Posterior cingulate gyrus (tissue), 11 donors: ENCODE measurements at regions not wholly inside any gene's neighbourhood (a gene's known extent, or its start where the extent isn't known, plus 50 kb on each side); places are given as distances from the start of the nearest gene placed in this dataset.
"Not testable (repeated sequence)": the region's sequence is repeated elsewhere in the genome, so short reads cannot be mapped to it uniquely, and the experiment has no call there.

Experiments
- DNase-seq, 10 donors: peaks; one replicate each; pipeline versions ENCODE4 v3.0.0 to v3.0.0-alpha.2; 2020 to 2021; ENCODE audit warnings: mixed read lengths in 3 of 10
- intact Hi-C: fragments of 100-400 bp; cut with DNase I; formaldehyde crosslinking; loops from one replicate; pipeline ENCODE4 v1.15.1; 2023

DNA sequence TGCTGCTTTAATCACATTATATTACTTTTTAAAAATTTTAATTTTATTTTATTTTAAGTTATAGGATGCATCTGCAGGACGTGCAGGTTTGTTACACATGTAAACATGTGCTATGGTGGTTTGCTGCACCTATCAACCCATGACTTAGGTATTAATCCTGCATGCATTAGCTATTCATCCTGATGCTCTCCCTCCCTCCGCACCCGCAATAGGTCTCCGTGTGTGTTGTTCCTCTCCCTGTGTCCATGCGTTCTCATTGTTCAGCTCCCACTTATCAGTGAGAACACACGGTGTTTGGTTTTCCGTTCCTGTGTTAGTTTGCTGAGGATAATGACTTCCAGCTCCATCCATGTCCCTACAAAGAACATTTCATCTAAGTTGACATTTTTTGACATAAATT, 283.2 kb downstream of the CYRIA start:
- DNase-seq, result no peak
- intact Hi-C loops, result no loop called here

GRCh38 chr2:16381511-16381910, 284.1 kb downstream of the CYRIA start:
- DNase-seq, result no peak
- intact Hi-C loops, result no loop called here

- intact Hi-C loops, DNase-seq: not testable (repeated sequence)
Observed at GRCh38 chr2:16379901-16380300, 285.7 kb downstream of the CYRIA start.

DNA sequence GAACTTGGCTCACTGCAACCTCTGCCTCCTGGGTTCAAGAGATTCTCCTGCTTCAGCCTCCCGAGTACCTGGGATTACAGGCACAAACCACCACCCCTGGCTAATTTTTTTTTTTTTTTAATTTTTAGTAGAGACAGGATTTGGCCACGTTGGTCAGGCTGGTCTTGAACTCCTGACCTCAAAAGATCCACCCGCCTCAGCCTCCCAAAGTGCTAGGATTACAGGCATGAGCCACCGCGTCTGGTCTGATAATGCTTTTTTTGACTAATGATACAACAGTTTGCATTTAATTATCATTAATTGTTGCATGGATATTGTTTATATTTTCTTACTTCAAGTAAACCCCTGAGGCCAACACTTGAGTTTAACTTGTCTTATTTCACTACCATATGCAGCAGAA, 286.6 kb downstream of the CYRIA start:
- DNase-seq, intact Hi-C loops: not testable (repeated sequence)

DNA sequence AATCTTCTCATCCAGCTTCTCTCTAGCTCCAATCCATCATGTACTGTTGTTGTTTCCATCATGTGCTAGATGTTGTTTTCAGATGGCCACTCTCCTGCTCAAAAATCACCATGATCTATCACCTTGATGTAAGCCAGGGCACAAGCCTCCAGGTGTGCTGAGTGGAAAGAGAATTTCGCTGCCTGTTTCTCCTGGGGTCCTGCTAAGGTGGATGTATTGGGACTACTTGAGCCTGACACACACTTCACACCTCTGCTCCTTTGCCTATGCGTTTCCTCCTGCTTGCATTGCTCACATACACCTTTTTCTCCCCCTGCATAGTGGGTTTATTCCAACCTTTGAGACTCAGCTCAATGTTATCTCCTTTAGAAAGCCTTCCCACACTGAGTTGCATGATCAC, 287.6 kb downstream of the CYRIA start:
- intact Hi-C loops, result no loop called here
- DNase-seq, result no peak

DNA sequence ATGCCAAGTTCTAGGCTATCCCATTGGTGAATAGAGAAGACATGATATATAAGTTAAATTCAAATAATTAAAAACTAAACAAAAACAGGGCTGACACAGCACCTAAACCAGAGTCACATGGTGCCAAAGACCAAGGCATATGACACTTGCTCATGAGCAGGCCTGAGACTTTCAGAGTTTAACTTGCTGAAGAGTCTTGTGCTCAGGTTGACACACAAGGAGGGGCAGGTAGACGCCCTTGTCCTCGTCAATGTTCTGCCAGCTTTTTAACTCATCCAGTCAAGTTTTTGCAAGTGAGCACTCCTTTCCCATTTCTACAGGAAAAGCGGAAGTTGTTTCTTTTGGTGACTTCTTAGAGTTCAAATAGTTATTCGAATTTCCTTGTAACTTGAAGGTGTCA, 289.7 kb downstream of the CYRIA start:
- no peak for DNase-seq
- intact Hi-C loops, result no loop called here

- intact Hi-C loops, result no loop called here
- DNase-seq, result no peak
Observed at GRCh38 chr2:16375351-16375750, 290.3 kb downstream of the CYRIA start.

DNA sequence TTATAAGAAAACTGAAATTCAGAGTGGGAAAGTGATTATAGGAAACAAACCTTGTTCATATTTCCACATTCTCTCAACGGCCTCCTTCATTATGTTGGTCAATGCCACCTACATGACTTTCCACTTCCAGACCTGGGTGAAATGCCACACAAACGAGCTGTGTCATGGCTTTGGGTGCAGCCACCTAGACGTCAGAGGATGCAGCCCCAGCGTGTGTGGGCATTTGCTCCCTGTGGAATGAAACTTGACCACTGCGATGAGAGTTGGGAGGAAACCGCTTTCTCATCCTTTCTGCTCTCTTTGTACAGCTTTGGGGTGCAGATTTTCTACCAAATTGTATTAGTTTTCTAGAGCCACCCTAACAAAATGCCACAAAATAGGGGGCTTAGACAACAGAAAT, 291.0 kb downstream of the CYRIA start:
- DNase-seq, result no peak
- intact Hi-C loops, result no loop called here

- intact Hi-C loops, result no loop called here
- no peak for DNase-seq
Observed at GRCh38 chr2:16373341-16373740, 292.3 kb downstream of the CYRIA start.

GRCh38 chr2:16371751-16372150, 293.9 kb downstream of the CYRIA start:
- intact Hi-C loops, result no loop called here
- DNase-seq, result no peak

- DNase-seq, result no peak
Observed at GRCh38 chr2:16368951-16369350, 296.7 kb downstream of the CYRIA start.

GRCh38 chr2:16368328-16368727, 297.3 kb downstream of the CYRIA start:
- intact Hi-C loops, result no loop called here
- DNase-seq, result no peak

More at GRCh38 chr2:16368951-16369350, 296.7 kb downstream of the CYRIA start:
- intact Hi-C loops, result no loop called here

- no peak for DNase-seq
- intact Hi-C loops, result no loop called here
Observed at GRCh38 chr2:16365366-16365765, 300.3 kb downstream of the CYRIA start.

DNA sequence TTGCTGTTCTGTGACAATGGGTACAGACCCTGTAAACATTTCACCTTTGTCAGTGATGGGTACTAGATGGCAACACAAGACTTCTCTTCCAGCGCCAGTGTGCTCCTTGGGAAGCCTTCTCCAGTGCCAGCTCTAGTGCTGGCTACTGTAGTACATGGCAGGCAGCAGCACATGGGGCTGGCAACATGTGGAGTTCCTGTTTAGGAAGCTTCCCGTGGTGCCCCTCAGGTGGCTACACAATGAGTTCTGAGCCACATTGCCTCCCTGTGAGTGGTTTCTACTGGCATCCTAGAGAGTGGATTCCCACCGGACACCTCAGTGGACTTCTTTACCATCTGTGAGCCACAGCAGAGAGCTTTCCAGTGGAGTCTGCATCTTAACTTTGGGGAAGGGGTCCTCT, 302.1 kb downstream of the CYRIA start:
- intact Hi-C loops, result no loop called here
- DNase-seq, result no peak

DNA sequence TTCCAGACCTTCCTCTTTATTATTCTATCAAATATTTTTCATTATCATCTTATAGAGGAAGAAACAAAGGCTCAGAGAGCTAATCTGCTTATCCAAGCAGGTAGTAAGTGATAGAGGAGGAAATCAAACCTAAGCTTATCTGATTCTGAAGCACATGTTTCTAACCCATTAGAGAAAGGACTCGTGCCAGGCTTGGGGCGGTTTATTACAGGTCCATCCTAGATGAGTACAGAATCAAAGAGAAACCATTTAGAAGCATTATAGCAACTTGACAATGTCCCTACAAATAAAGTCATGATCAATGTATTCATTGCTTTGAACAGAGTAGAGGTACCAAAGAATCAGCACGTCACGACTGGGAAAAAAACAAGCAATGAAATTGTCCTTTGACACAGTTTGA, 303.0 kb downstream of the CYRIA start:
- DNase-seq, result no peak
- intact Hi-C loops, result no loop called here

- intact Hi-C loops, result no loop called here
- no peak for DNase-seq
Observed at GRCh38 chr2:16361261-16361995, 304.2 kb downstream of the CYRIA start.

GRCh38 chr2:16359961-16360360, 305.7 kb downstream of the CYRIA start:
- intact Hi-C loops, result no loop called here
- no peak for DNase-seq

DNA sequence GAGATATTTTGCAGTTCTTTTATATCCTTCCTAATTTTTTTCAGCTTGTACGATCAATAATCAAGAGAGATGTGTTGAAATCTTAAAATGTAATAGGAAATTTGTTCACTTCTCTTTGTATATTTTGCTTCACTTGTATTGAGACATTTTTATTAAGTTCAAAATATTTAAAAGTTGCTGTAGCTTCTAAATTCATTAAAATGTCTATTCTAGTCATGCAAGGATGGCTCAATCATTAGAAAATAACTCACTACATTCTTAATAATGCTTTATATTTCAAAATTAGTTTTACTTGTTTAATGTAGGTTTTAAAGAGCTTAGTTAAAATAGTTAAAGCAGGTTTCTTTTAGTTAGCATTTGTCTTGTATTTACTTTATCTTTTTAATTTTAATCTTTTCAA, 308.4 kb downstream of the CYRIA start:
- intact Hi-C loops, result no loop called here
- DNase-seq, result no peak

DNA sequence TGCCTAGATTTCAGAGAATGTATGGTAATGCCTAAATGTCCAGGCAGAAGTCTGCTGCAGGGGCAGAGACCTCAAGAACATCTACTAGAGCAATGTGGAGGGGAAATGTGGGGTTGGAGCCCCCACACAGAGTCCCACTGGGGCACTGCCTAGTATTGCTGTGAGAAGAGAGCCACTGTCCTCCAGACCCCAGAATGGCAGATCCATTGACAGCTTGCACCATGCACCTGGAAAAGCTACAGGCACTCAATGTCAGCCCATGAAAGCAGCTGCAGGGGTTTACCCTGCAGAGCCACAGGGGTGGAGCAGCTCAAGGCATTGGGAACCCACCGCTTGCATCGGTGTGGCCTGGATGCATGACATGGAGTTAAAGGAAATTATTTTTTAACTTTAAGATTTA, 314.1 kb downstream of the CYRIA start:
- no peak for DNase-seq

DNA sequence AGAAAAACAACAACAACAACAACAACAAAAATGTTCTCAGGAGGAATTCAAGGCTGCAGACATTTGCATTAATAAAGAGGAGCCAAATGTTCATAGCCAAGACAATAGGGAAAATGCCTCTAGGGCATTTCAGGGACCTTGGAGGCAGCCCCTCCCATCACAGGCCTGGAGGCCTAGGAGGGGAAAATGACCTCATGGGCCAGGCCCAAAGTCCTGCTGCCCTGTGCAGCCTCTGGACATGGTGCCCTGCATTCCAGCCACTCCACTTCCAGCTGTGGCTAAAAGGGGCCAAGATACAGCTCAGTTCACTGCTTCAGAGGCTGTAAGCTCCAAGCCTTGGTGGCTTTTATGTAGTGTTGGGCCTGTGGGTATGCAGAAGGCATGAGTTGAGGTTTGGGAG, 314.5 kb downstream of the CYRIA start:
- no peak for DNase-seq
- intact Hi-C loops, result no loop called here

More for the DNA sequence above, 314.1 kb downstream of the CYRIA start:
- intact Hi-C loops, result no loop called here

- intact Hi-C loops, result no loop called here
- DNase-seq, result no peak
Observed at GRCh38 chr2:16350211-16350610, 315.4 kb downstream of the CYRIA start.

- no peak for DNase-seq
- intact Hi-C loops, result no loop called here
Observed at GRCh38 chr2:16349811-16350210, 315.8 kb downstream of the CYRIA start.
